Esophagus squamous epithelium (tissue), 4 donors: ENCODE measurements at regions not wholly inside any gene's neighbourhood (a gene's known extent, or its start where the extent isn't known, plus 50 kb on each side); places are given as distances from the start of the nearest gene placed in this dataset.

Experiments used
- POLR2A ChIP-seq, 4 donors: fragments of 450-650 bp; IDR thresholded peaks; one replicate each; pipeline ENCODE4 v1.6.1; 2017; ENCODE audit warnings: antibody characterized with exemption in 4 of 4, mild to moderate bottlenecking in 4 of 4, moderate library complexity in 3 of 4
- TF ChIP-seq, protein P1 (sequence below), 6 experiments: fragments of 450-650 bp in 4 of 6; fragments of 200-600 bp in 2 of 6; sonication (generic) in 2 of 6; IDR thresholded peaks; one replicate each; pipeline ENCODE4 v1.5.1; 2016 to 2019; ENCODE audit warnings: antibody characterized with exemption in 6 of 6, mild to moderate bottlenecking in 4 of 6, moderate library complexity in 4 of 6

DNA sequence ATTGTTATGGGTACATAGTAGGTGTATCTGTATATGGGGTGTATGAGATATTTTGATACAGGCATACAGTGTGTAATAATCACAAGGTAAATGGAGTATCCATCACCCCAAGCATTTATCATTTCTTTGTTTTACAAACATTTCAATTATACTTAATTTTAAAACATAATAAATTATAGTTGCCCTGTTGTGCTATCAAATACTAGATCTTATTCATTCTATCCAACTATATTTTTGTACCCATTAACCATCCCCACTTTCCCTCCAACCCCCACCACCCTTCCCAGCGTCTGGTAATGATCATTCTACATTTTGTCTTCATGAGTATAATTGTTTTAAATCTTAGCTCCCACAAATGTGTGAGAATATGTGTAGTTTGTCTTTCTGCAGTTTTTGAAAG, 302.6 kb downstream of the FOXG1 start:
- no peak for TF ChIP-seq POLR2A (IDR thresholded peaks at IDR 0.05)
- TF ChIP-seq, protein P1, sequence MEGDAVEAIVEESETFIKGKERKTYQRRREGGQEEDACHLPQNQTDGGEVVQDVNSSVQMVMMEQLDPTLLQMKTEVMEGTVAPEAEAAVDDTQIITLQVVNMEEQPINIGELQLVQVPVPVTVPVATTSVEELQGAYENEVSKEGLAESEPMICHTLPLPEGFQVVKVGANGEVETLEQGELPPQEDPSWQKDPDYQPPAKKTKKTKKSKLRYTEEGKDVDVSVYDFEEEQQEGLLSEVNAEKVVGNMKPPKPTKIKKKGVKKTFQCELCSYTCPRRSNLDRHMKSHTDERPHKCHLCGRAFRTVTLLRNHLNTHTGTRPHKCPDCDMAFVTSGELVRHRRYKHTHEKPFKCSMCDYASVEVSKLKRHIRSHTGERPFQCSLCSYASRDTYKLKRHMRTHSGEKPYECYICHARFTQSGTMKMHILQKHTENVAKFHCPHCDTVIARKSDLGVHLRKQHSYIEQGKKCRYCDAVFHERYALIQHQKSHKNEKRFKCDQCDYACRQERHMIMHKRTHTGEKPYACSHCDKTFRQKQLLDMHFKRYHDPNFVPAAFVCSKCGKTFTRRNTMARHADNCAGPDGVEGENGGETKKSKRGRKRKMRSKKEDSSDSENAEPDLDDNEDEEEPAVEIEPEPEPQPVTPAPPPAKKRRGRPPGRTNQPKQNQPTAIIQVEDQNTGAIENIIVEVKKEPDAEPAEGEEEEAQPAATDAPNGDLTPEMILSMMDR (IDR thresholded peaks at IDR 0.05), result no peak
